ENCODE measurements at regions not wholly inside any gene's neighbourhood (a gene's known extent, or its start where the extent isn't known, plus 50 kb on each side); places are given as distances from the start of the nearest gene placed in this dataset.
"Not testable (repeated sequence)": the region's sequence is repeated elsewhere in the genome, so short reads cannot be mapped to it uniquely, and the experiment has no call there.

DNA sequence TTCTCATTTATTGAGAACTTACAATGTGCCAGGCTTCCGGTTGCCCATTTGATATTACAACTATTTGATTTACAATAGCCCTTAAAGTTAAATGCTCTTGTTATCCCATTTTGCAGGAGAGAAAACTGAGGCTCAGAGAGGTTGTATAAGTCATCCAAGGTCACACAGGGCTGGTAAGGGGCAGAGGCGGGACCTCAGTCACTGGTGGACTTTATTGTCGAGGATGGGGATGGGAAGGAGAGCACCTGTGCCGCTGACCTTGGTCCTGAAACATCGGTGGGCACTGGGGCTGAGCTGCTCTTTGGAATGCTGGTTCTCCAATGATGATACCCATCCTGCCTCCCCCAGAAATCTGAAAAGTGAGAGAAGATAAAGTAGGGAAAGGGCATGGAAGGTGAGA, 265.4 kb downstream of the MIAT start:
- no peak for DNase-seq (ENCODE audit: low spot score)

DNA sequence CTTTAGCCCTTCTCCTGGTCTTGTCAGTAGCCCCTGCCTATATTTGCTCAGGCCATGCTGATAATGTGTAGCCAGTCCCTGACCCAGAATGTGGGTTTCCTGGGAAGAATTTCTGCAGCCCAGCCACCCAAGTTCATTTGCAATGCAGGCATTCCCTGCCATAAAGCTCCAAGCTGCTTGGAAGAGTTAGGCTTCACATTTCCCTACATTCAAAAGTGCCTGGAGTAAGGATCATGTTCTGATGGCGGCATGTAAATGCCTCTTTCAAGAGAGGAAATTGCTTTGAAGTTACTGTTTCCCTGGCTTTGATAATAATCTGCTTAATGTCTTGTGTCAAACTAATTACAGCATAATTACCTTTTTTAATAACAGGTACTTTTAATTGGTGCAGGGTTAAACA, 266.1 kb downstream of the MIAT start:
- no peak for DNase-seq (ENCODE audit: low spot score)

DNA sequence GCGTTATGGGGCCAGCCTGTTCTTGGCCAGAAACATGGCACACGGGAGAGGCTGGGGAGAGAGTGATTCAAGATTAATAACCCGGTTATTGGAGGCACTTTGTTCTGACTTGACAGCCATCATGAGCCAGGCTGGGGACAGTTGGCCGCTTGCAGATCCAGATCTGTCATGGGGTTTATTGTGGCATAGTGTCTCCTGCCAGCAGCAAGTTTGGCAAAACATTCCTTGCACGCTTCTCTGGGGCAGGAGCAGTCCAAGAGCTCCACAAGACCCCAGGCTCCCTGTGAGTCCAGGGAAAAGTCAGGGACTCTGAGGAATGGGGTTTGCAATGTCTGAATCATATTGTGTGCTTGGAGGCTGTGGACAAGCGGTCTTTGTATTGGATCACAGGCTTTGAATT, 270.4 kb downstream of the MIAT start:
- DNase-seq (ENCODE audit: low spot score): no peak

GRCh38 chr22:26931471-26931870, 274.1 kb downstream of the MIAT start:
- DNase-seq (ENCODE audit: low spot score): no peak

- no peak for DNase-seq (ENCODE audit: low spot score)
Observed at GRCh38 chr22:26933105-26933590, 275.8 kb downstream of the MIAT start.

DNA sequence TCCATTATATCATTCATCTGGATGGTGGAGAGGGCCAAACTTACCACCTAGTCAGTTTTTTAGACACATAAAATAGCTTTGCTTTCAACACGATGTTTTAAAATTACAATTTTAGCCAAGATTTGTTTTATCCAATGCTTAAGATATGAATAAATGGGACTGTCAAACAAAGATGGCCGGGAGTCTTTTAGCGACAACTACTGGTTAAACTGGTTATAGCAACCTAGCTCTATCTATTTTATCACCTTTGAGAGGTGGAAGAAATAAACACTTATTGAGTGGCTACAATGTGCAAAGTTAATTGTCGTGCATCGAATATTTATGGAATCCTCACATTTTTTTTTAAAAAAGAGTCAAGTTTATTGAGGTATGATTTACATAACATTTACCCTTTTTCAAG, 279.8 kb downstream of the MIAT start:
- DNase-seq (ENCODE audit: low spot score): no peak

DNA sequence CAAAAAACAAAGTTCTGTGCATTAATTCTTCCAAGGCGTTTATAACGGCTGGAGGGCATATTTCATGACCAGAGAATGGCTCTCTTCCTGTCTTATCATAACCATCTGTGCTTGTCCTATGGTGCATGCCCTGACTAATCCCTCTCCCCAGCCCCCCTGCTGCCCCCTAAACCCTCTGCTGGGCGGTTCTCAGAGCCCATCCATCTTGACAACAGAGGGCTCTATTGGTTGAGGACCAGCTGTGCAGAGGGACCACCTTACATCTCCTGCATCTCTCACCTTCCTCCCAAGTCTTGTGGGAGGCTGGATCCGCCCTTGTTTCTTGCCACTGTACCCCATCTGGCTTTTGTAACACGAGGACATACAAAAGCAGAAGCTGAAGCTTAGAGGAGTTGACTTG, 282.1 kb downstream of the MIAT start:
- no peak for DNase-seq (ENCODE audit: low spot score)

DNA sequence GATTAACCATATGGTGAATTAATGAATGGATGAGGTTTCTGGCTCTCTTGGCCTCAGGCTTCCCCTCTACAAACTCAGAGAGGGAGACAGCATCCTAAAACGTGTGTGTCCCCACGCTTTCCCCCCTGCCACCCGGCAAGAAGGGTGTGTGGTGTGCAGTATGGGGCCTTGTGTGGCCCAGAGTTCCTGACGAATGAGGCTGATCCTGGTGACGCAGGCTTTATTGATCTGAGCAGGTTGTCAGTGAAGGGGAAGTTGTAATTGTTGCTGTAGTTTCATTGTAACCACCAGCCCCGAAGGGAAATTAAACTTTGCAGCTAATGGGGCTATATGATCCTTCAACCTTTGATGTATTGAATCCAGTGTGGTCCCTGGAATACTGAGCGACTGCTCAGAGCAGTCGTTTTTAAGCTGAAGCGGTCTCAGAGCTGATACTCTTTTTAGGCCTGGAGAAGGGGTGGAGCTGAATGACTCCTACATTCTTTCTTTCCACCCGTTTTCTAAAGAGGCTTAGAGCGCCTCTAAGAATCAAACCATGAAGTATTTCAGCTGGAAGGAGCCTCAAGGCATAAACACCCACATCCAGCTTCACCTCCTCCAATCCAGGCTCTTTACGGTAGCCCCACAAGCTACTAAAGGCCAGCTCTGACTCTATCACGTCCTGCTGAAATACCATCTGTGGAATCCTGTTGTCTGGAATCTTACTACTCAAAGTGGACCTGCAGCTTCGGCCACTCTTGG, 284.7 kb downstream of the MIAT start:
- DNase-seq (ENCODE audit: low spot score): no peak

DNA sequence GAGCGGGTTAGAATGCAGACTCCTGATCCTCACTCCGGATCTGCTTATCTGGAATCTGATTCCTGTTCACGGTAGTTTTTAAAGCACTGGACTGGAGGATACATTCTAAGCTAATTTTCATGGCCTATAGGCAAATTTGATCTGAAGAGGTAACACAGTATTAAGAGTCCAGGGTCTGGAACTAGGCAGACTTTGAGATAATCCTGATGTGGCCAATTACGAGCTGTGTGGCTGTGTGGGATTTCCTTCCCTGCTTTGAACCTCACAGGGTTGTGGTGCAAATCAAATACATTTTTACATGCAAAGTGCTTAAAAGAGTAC, 285.2 kb downstream of the MIAT start:
- no peak for DNase-seq (ENCODE audit: low spot score)

- no peak for DNase-seq (ENCODE audit: low spot score)
Observed at GRCh38 chr22:26945565-26945964, 288.2 kb downstream of the MIAT start.

DNA sequence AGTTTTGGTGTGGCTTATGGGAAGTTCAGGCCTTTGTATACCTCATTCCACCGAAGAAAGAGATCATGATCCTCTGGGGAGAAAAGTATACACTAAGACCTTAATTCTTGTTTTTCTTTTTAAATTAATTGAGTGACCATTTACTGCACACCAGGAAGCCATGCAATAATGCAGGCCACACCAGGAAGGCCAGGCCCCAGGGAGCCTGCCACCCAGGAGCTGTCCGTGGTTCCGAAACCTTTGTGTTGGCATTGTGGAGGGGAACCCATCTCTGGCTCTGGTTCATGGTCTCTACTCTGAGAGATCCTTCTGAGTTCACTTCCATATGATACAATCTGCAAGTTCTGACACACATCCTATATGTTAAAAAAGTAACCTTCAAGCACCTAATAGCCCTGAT, 291.8 kb downstream of the MIAT start:
- peak; percentile 34 for DNase-seq (ENCODE audit: low spot score)

DNA sequence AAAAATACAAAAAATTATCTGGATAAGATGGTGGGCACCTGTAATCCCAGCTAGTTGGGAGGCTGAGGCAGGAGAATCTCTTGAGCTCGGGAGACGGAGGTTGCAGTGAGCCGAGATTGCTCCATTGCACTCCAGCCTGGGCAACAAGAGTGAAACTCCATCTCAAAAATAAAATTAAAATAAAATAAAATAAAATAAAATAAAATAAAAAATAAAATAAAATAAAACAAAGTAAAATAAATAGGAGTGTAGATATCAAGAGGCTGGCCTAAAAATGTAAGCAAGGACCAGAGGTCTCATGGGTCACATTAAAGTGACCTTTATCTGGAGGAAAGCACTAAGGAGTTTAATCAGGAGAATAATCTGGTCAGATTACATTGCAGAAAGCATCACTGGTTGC, 293.8 kb downstream of the MIAT start:
- DNase-seq (ENCODE audit: low spot score): not testable (repeated sequence)

GRCh38 chr22:26952004-26952403, 294.6 kb downstream of the MIAT start:
- no peak for DNase-seq (ENCODE audit: low spot score)

- no peak for DNase-seq (ENCODE audit: low spot score)
Observed at GRCh38 chr22:26952451-26953011, 295.1 kb downstream of the MIAT start.

GRCh38 chr22:26953012-26953883, 295.9 kb downstream of the MIAT start:
- DNase-seq (ENCODE audit: low spot score): no peak

- DNase-seq (ENCODE audit: low spot score): no peak
Observed at GRCh38 chr22:26956371-26956770, 299.0 kb downstream of the MIAT start.

DNA sequence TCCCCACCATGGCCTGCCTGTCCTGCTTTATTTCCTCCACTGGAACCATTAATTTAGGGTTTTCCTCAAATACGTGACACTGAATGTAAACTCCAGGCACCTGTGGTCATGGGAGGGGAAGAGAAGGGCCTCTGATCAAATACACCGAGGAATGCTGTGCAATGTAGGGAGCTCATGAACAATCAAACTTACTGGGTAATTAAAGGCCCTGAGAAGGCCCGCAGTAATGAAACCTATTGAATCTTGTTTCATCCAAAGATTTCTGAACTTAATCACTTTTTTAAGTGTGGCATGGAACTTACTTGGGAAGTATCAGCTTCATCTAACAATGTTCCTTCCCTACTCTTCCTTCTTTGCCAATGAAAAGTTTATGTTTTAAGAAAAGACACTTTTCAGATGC, 299.8 kb downstream of the MIAT start:
- no peak for DNase-seq (ENCODE audit: low spot score)

DNA sequence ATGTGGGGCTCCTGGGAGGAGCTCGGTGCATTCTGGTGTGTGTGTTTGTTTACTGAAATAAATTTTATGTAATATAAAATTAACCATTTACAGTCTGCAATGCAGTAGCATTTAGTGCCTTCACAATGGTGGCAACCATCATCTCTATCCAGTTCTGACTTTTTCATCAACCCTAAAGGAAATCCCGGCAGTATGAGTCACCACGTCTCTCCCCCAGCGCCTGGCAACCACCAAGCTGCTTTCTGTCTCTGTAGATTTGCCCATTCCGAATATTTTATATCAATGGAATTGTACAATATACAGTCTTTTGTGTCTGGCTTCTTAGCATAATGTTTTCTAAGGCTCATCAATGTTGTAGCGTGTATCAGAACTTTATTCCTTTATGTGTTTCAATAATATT, 300.5 kb downstream of the MIAT start:
- DNase-seq (ENCODE audit: low spot score): no peak

- no peak for DNase-seq (ENCODE audit: low spot score)
Observed at GRCh38 chr22:26958378-26958777, 301.0 kb downstream of the MIAT start.

- DNase-seq (ENCODE audit: low spot score): no peak
Observed at GRCh38 chr22:26964642-26965041, 307.3 kb downstream of the MIAT start.

GRCh38 chr22:26967282-26967681, 309.9 kb downstream of the MIAT start:
- no peak for DNase-seq (ENCODE audit: low spot score)

- peak; percentile 32 for DNase-seq (ENCODE audit: low spot score)
Observed at GRCh38 chr22:26968859-26969523, 311.6 kb downstream of the MIAT start.

Data from AG20443 (cell line).